ENCODE measurements at regions not wholly inside any gene's neighbourhood (a gene's known extent, or its start where the extent isn't known, plus 50 kb on each side); places are given as distances from the start of the nearest gene placed in this dataset.

GRCh38 chr6:16978686-16979085 lies 123.2 kb upstream of the STMND1 start:
- TF ChIP-seq FOXA1 (IDR thresholded peaks at IDR 0.05), result no peak
- TF ChIP-seq SP1 (IDR thresholded peaks at IDR 0.05), result no peak
- no peak for TF ChIP-seq PKNOX1 (IDR thresholded peaks at IDR 0.05)
- TF ChIP-seq ELF4 (IDR thresholded peaks at IDR 0.05), result no peak
- no peak for TF ChIP-seq ARNT (IDR thresholded peaks at IDR 0.05)
- TF ChIP-seq TARDBP (IDR thresholded peaks at IDR 0.05), result no peak
- no peak for TF ChIP-seq ZNF384 (IDR thresholded peaks at IDR 0.05)
- TF ChIP-seq FOXM1 (IDR thresholded peaks at IDR 0.05; ENCODE audit: borderline replicate concordance), result no peak
- TF ChIP-seq NFRKB (IDR thresholded peaks at IDR 0.05), result no peak
- no peak for TF ChIP-seq BHLHE40 (IDR thresholded peaks at IDR 0.05; ENCODE audit: borderline replicate concordance)
- no peak for TF ChIP-seq FOXK2 (IDR thresholded peaks at IDR 0.05)
- no peak for TF ChIP-seq SUZ12 (IDR thresholded peaks at IDR 0.05)
- TF ChIP-seq LEF1 (IDR thresholded peaks at IDR 0.05; ENCODE audit: borderline replicate concordance), result no peak
- TF ChIP-seq HDGF (IDR thresholded peaks at IDR 0.05; ENCODE audit: borderline replicate concordance), result no peak

Data from HEK293T (cell line).